SH-SY5Y (cell line): ENCODE measurements at regions not wholly inside any gene's neighbourhood (a gene's known extent, or its start where the extent isn't known, plus 50 kb on each side); places are given as distances from the start of the nearest gene placed in this dataset.

Source experiments
- GATA2 ChIP-seq: IDR thresholded peaks from 2 replicates; pipeline ENCODE4 v1.6.1; 2011; ENCODE audit warnings: mild to moderate bottlenecking, low read depth, low read length
- GATA3 ChIP-seq: IDR thresholded peaks from 2 replicates; pipeline ENCODE4 v1.6.1; 2011; ENCODE audit warnings: low read depth, mild to moderate bottlenecking, low read length, moderate library complexity

- TF ChIP-seq GATA2 (no peak), GATA3 (no peak)
Measured at GRCh38 chr3:124636863-124637296, 93.4 kb upstream of the UMPS start.

GRCh38 chr3:124639406-124640237 lies 90.6 kb upstream of the UMPS start:
- TF ChIP-seq GATA3 (no peak), GATA2 (no peak)

- no peak for TF ChIP-seq GATA2
- TF ChIP-seq GATA3: no peak
Measured at GRCh38 chr3:124640635-124641306, 89.5 kb upstream of the UMPS start.

- no peak for TF ChIP-seq GATA3
Measured at GRCh38 chr3:124643453-124643852, 86.8 kb upstream of the UMPS start.

GRCh38 chr3:124648551-124648950 lies 81.7 kb upstream of the UMPS start:
- TF ChIP-seq GATA2: no peak
- no peak for TF ChIP-seq GATA3

- TF ChIP-seq GATA2: no peak
- no peak for TF ChIP-seq GATA3
Measured at GRCh38 chr3:124650798-124651197, 79.5 kb upstream of the UMPS start.

GRCh38 chr3:124652009-124652408 lies 78.2 kb upstream of the UMPS start:
- TF ChIP-seq GATA3 (no peak), GATA2 (no peak)

- TF ChIP-seq GATA3: no peak
Measured at GRCh38 chr3:124653071-124653796, 77.0 kb upstream of the UMPS start.

- TF ChIP-seq GATA2 (no peak), GATA3 (no peak)
Measured at GRCh38 chr3:124653797-124654469, 76.3 kb upstream of the UMPS start.

- TF ChIP-seq GATA3 (no peak), GATA2 (no peak)
Measured at GRCh38 chr3:124654470-124654845, 75.8 kb upstream of the UMPS start.

- TF ChIP-seq GATA2 (no peak), GATA3 (no peak)
Measured at GRCh38 chr3:124656531-124656930, 73.7 kb upstream of the UMPS start.

- TF ChIP-seq GATA3: no peak
- TF ChIP-seq GATA2: no peak
Measured at GRCh38 chr3:124657138-124657537, 73.1 kb upstream of the UMPS start.

- TF ChIP-seq GATA2: no peak
- no peak for TF ChIP-seq GATA3
Measured at GRCh38 chr3:124658270-124658669, 72.0 kb upstream of the UMPS start.

GRCh38 chr3:124659175-124659574 lies 71.1 kb upstream of the UMPS start:
- TF ChIP-seq GATA3: no peak
- TF ChIP-seq GATA2: no peak
